T-cell (primary cell): ENCODE measurements at regions not wholly inside any gene's neighbourhood (a gene's known extent, or its start where the extent isn't known, plus 50 kb on each side); places are given as distances from the start of the nearest gene placed in this dataset.

Experiments
- ATAC-seq, 4 experiments: fragments of 200-7000 bp in 3 of 4; fragments of 150-1000 bp in 1 of 4; cut with Tn5 transposase; replicated peaks in 1 of 4; 1 replicate in 3 of 4; 2 replicates in 1 of 4; pipeline ENCODE4 v1.10.0; 2021; ENCODE audit warnings: moderate library complexity in 3 of 4, mild to moderate bottlenecking in 2 of 4, moderate number of reproducible peaks in 1 of 4
- CTCF ChIA-PET, 2 donors: fragments of 300-600 bp; sonication (Branson Sonifier 250); formaldehyde crosslinking; loops; one replicate each; lab custom pipeline; 2022; ENCODE audit warnings: antibody characterized with exemption in 2 of 2; lab: Charles Lee
- POLR2A ChIA-PET, 2 donors: fragments of 300-600 bp; sonication (Branson Sonifier 250); formaldehyde crosslinking; loops; one replicate each; lab custom pipeline; 2022; ENCODE audit warnings: antibody characterized with exemption in 2 of 2; lab: Charles Lee
- DNase-seq, 35 experiments: peaks; one replicate each; pipeline versions ENCODE4 v3.0.0 to v3.0.0-alpha.2; 2013 to 2023
- H3K27ac ChIP-seq: one replicate; pipeline ENCODE4 v1.5.1; 2013; ENCODE audit warnings: low read length
- H3K27me3 ChIP-seq, 2 experiments: replicated peaks in 1 of 2; 1 replicate in 1 of 2; 2 replicates in 1 of 2; pipeline versions ENCODE4 v1.6.1 to v1.7.0; 2013; ENCODE audit warnings: low read length in 1 of 2, mixed read lengths in 1 of 2; ENCODE audit not compliant: control insufficient read depth in 2 of 2, insufficient read depth in 2 of 2; ENCODE audit errors: extremely low read depth in 1 of 2
- H3K36me3 ChIP-seq, 2 donors: 1 replicate in 1 of 2; 2 replicates in 1 of 2; pipeline versions ENCODE4 v1.6.1 to v1.7.0; 2013; ENCODE audit warnings: low read length in 1 of 2; ENCODE audit not compliant: control insufficient read depth in 2 of 2, insufficient read depth in 1 of 2; ENCODE audit errors: extremely low read depth in 1 of 2
- H3K4me1 ChIP-seq, 2 experiments: 1 replicate in 1 of 2; 2 replicates in 1 of 2; pipeline versions ENCODE4 v1.6.1 to v1.7.0; 2013; ENCODE audit warnings: low read length in 2 of 2, mixed read lengths in 1 of 2; ENCODE audit not compliant: insufficient read depth in 2 of 2, control insufficient read depth in 1 of 2; ENCODE audit errors: extremely low read depth in 1 of 2
- H3K4me3 ChIP-seq, 2 donors: 1 replicate in 1 of 2; 2 replicates in 1 of 2; pipeline versions ENCODE4 v1.5.1 to v1.7.0; 2013; ENCODE audit warnings: mild to moderate bottlenecking in 2 of 2, low read length in 1 of 2, moderate library complexity in 1 of 2; ENCODE audit not compliant: control insufficient read depth in 1 of 2; ENCODE audit errors: extremely low read depth in 1 of 2
- H3K9me3 ChIP-seq: 2 replicates; pipeline ENCODE4 v1.7.0; 2013
- H3K27ac Mint-ChIP-seq, 2 donors: one replicate each; pipeline ENCODE4 v1.8.0; 2020 to 2021; ENCODE audit warnings: mild to moderate bottlenecking in 2 of 2, mixed read lengths in 2 of 2
- H3K27me3 Mint-ChIP-seq, 2 donors: one replicate each; pipeline ENCODE4 v1.8.0; 2021 to 2022; ENCODE audit warnings: mixed read lengths in 2 of 2
- H3K36me3 Mint-ChIP-seq: one replicate; pipeline ENCODE4 v1.8.0; 2021; ENCODE audit warnings: mixed read lengths
- H3K4me1 Mint-ChIP-seq, 3 donors: one replicate each; pipeline ENCODE4 v1.8.0; 2020 to 2022; ENCODE audit warnings: mixed read lengths in 3 of 3, mild to moderate bottlenecking in 1 of 3
- H3K4me3 Mint-ChIP-seq, 3 donors: one replicate each; pipeline ENCODE4 v1.8.0; 2020 to 2022; ENCODE audit warnings: mild to moderate bottlenecking in 3 of 3, mixed read lengths in 3 of 3, moderate library complexity in 3 of 3
- H3K9me3 Mint-ChIP-seq, 3 donors: one replicate each; pipeline ENCODE4 v1.8.0; 2020 to 2022; ENCODE audit warnings: mixed read lengths in 3 of 3
- WGBS: methylation state at CpG from one replicate; pipeline ENCODE4 v1.1.5; 2013; ENCODE audit warnings: missing lambda C conversion rate; ENCODE audit not compliant: insufficient coverage; 5-methylcytosine and 5-hydroxymethylcytosine counted together

- Histone ChIP-seq H3K27me3 (peaks cover 0 to 3% of the 10 kb centered on the region in 2 experiments), H3K4me1 (no peaks in the 10 kb centered on the region), H3K9me3 (no peaks in the 10 kb centered on the region), H3K27ac (no peak overlapping the region), H3K4me3 (no peak overlapping the region), H3K36me3 (no peaks in the 10 kb centered on the region)
- H3K9me3 Mint-ChIP-seq: no peaks in the 10 kb centered on the region
- peaks cover 16 to 30% of the 10 kb centered on the region in 2 donors for H3K27me3 Mint-ChIP-seq
- H3K27ac Mint-ChIP-seq: no peak overlapping the region
- DNase-seq: no peak
- POLR2A ChIA-PET: no interaction called here
- CTCF ChIA-PET: no interaction called here
- no peak for ATAC-seq
- no peaks in the 10 kb centered on the region for H3K36me3 Mint-ChIP-seq
- H3K4me3 Mint-ChIP-seq: no peak overlapping the region
- H3K4me1 Mint-ChIP-seq: no peaks in the 10 kb centered on the region
Measured at GRCh38 chr5:72695659-72696058, 120.8 kb upstream of the TNPO1 start.

GRCh38 chr5:72694856-72695255, 121.6 kb upstream of the TNPO1 start:
- Histone ChIP-seq H3K36me3 (no peaks in the 10 kb centered on the region), H3K4me1 (no peaks in the 10 kb centered on the region), H3K4me3 (no peak overlapping the region), H3K27ac (no peak overlapping the region), H3K9me3 (no peaks in the 10 kb centered on the region), H3K27me3 (peaks cover 0 to 3% of the 10 kb centered on the region in 2 experiments)
- ATAC-seq: no peak
- H3K27ac Mint-ChIP-seq: no peak overlapping the region
- H3K36me3 Mint-ChIP-seq: no peaks in the 10 kb centered on the region
- 100% methylated on average over 1 of the region's 2 CpGs for WGBS
- no peaks in the 10 kb centered on the region for H3K4me1 Mint-ChIP-seq
- no peaks in the 10 kb centered on the region for H3K9me3 Mint-ChIP-seq
- peaks cover 16 to 31% of the 10 kb centered on the region in 2 donors for H3K27me3 Mint-ChIP-seq
- no peak overlapping the region for H3K4me3 Mint-ChIP-seq
- no peak for DNase-seq
- POLR2A ChIA-PET: no interaction called here
- CTCF ChIA-PET: no interaction called here

GRCh38 chr5:72693546-72694205, 122.8 kb upstream of the TNPO1 start:
- Mint-ChIP-seq H3K4me3 (no peak overlapping the region), H3K27me3 (peaks cover 19 to 35% of the 10 kb centered on the region in 2 donors), H3K4me1 (no peaks in the 10 kb centered on the region), H3K27ac (no peak overlapping the region), H3K36me3 (no peaks in the 10 kb centered on the region), H3K9me3 (no peaks in the 10 kb centered on the region)
- Histone ChIP-seq H3K36me3 (no peaks in the 10 kb centered on the region), H3K27me3 (peaks cover 0 to 3% of the 10 kb centered on the region in 2 experiments), H3K4me1 (no peaks in the 10 kb centered on the region), H3K9me3 (no peaks in the 10 kb centered on the region), H3K4me3 (no peak overlapping the region), H3K27ac (no peak overlapping the region)
- no peak for DNase-seq
- ChIA-PET POLR2A (no interaction called here), CTCF (no interaction called here)
- ATAC-seq: no peak
- 60% methylated on average over 3 of the region's 5 CpGs for WGBS

- Mint-ChIP-seq H3K9me3 (no peaks in the 10 kb centered on the region), H3K27ac (no peak overlapping the region), H3K36me3 (no peaks in the 10 kb centered on the region), H3K4me1 (no peaks in the 10 kb centered on the region), H3K27me3 (peaks cover 20 to 35% of the 10 kb centered on the region in 2 donors), H3K4me3 (no peak overlapping the region)
- ATAC-seq: no peak
- H3K4me3 ChIP-seq: no peak overlapping the region
- ChIA-PET POLR2A (no interaction called here), CTCF (no interaction called here)
- DNase-seq: no peak
- H3K27ac ChIP-seq: no peak overlapping the region
- peaks cover 0 to 3% of the 10 kb centered on the region in 2 experiments for H3K27me3 ChIP-seq
- no peaks in the 10 kb centered on the region for H3K36me3 ChIP-seq
- 83% methylated on average over 3 of the region's 9 CpGs for WGBS
- H3K9me3 ChIP-seq: no peaks in the 10 kb centered on the region
- H3K4me1 ChIP-seq: no peaks in the 10 kb centered on the region
Measured at GRCh38 chr5:72692651-72693442, 123.6 kb upstream of the TNPO1 start.

- no peak for DNase-seq
- H3K36me3 Mint-ChIP-seq: no peaks in the 10 kb centered on the region
- H3K36me3 ChIP-seq: no peaks in the 10 kb centered on the region
- no peak overlapping the region for H3K27ac Mint-ChIP-seq
- H3K4me3 Mint-ChIP-seq: no peak overlapping the region
- no CpG with 5 or more reads among the region's 4 CpGs for WGBS
- H3K27me3 Mint-ChIP-seq: peaks cover 20 to 34% of the 10 kb centered on the region in 2 donors
- H3K4me1 ChIP-seq: no peaks in the 10 kb centered on the region
- CTCF ChIA-PET: no interaction called here
- no peaks in the 10 kb centered on the region for H3K27me3 ChIP-seq
- ATAC-seq: no peak
- POLR2A ChIA-PET: no interaction called here
- H3K9me3 Mint-ChIP-seq: no peaks in the 10 kb centered on the region
- H3K4me1 Mint-ChIP-seq: no peaks in the 10 kb centered on the region
- H3K4me3 ChIP-seq: no peak overlapping the region
- H3K27ac ChIP-seq: no peak overlapping the region
- H3K9me3 ChIP-seq: no peaks in the 10 kb centered on the region
Measured at GRCh38 chr5:72692231-72692637, 124.2 kb upstream of the TNPO1 start.

- DNase-seq (no peak), ATAC-seq (no peak)
- Histone ChIP-seq H3K4me3 (no peak overlapping the region), H3K27ac (no peak overlapping the region), H3K36me3 (no peaks in the 10 kb centered on the region), H3K9me3 (no peaks in the 10 kb centered on the region), H3K27me3 (no peaks in the 10 kb centered on the region), H3K4me1 (no peaks in the 10 kb centered on the region)
- Mint-ChIP-seq H3K4me3 (no peak overlapping the region), H3K36me3 (no peaks in the 10 kb centered on the region), H3K4me1 (no peaks in the 10 kb centered on the region), H3K27me3 (peaks cover 20 to 30% of the 10 kb centered on the region in 2 donors), H3K27ac (no peak overlapping the region), H3K9me3 (no peaks in the 10 kb centered on the region)
- no CpG with 5 or more reads among the region's 3 CpGs for WGBS
- CTCF ChIA-PET: no interaction called here
- POLR2A ChIA-PET: no interaction called here
Measured at GRCh38 chr5:72691751-72692150, 124.7 kb upstream of the TNPO1 start.
